ENCODE measurements at regions not wholly inside any gene's neighbourhood (a gene's known extent, or its start where the extent isn't known, plus 50 kb on each side); places are given as distances from the start of the nearest gene placed in this dataset.

GRCh38 chr15:34700891-34701427, 53.8 kb downstream of the GJD2 start:
- Histone ChIP-seq H3K4me3 (no peak overlapping the region), H3K27ac (no peak overlapping the region), H3K36me3 (no peaks in the 10 kb centered on the region), H3K9me3 (no peaks in the 10 kb centered on the region), H3K4me1 (no peaks in the 10 kb centered on the region), H3K27me3 (no peaks in the 10 kb centered on the region)
- TF ChIP-seq CTCF (IDR thresholded peaks at IDR 0.05): no peak
- intact Hi-C loops (cut with DNase I): loop anchor here in 4 of 10 donors (10.0 kb wide), 4 partner anchors 124 to 224 kb away; no protein-coding TSS in a partner anchor
- ATAC-seq (no peak), DNase-seq (no peak)
- WGBS, 2 donors: 85 to 90% methylated on average over 4 of the region's 4 CpGs

GRCh38 chr15:34699968-34700640, 54.7 kb downstream of the GJD2 start:
- H3K27me3 ChIP-seq: no peaks in the 10 kb centered on the region
- H3K27ac ChIP-seq: no peak overlapping the region
- intact Hi-C loops (cut with DNase I): loop anchor here in 4 of 10 donors (10.0 kb wide), 4 partner anchors 125 to 225 kb away; no protein-coding TSS in a partner anchor
- DNase-seq: no peak
- ATAC-seq: no peak
- H3K4me1 ChIP-seq: no peaks in the 10 kb centered on the region
- H3K9me3 ChIP-seq: no peaks in the 10 kb centered on the region
- TF ChIP-seq CTCF (IDR thresholded peaks at IDR 0.05): no peak
- WGBS, 2 donors: 67 to 76% methylated on average over 4 of the region's 4 CpGs
- H3K36me3 ChIP-seq: no peaks in the 10 kb centered on the region
- no peak overlapping the region for H3K4me3 ChIP-seq

- WGBS, 2 donors: 31 to 69% methylated on average over 1 of the region's 1 CpG
- ATAC-seq (no peak), DNase-seq (no peak)
- Histone ChIP-seq H3K4me1 (peaks cover 0 to 4% (median 0%) of the 10 kb centered on the region in 9 donors), H3K9me3 (no peaks in the 10 kb centered on the region), H3K27ac (no peak overlapping the region), H3K27me3 (no peaks in the 10 kb centered on the region), H3K36me3 (no peaks in the 10 kb centered on the region), H3K4me3 (no peak overlapping the region)
- no peak for TF ChIP-seq CTCF (IDR thresholded peaks at IDR 0.05)
- intact Hi-C loops (cut with DNase I): no loop called here
These were observed 58.3 kb downstream of the GJD2 start for GRCh38 chr15:34696506-34696905.

- peaks cover 0 to 12% (median 0%) of the 10 kb centered on the region in 11 donors for H3K9me3 ChIP-seq
- H3K27ac ChIP-seq: no peak overlapping the region
- WGBS, 2 donors: 56% methylated on average over 4 of the region's 4 CpGs
- intact Hi-C loops (cut with DNase I): loop anchor here in 1 of 10 donors (5.0 kb wide), 1 partner anchor 51 kb away; no protein-coding TSS in a partner anchor
- peaks cover 0 to 4% (median 0%) of the 10 kb centered on the region in 9 donors for H3K4me1 ChIP-seq
- no peaks in the 10 kb centered on the region for H3K36me3 ChIP-seq
- ATAC-seq (no peak), DNase-seq (no peak)
- TF ChIP-seq CTCF (IDR thresholded peaks at IDR 0.05): no peak
- H3K4me3 ChIP-seq: no peak overlapping the region
- H3K27me3 ChIP-seq: no peaks in the 10 kb centered on the region
These were observed 61.6 kb downstream of the GJD2 start for GRCh38 chr15:34693053-34693744.

Data from heart right ventricle (tissue), 16 donors.